Neural progenitor cell (in vitro differentiated cells): ENCODE measurements at regions not wholly inside any gene's neighbourhood (a gene's known extent, or its start where the extent isn't known, plus 50 kb on each side); places are given as distances from the start of the nearest gene placed in this dataset.

ENCODE experiments used
- CTCF ChIP-seq: fragments of 200-600 bp; sonication (generic); IDR thresholded peaks from 2 replicates; pipeline ENCODE4 v1.5.1; 2017; ENCODE audit warnings: antibody characterized with exemption, mild to moderate bottlenecking
- EZH2 ChIP-seq: fragments of 200-600 bp; sonication (generic); IDR thresholded peaks from 2 replicates; pipeline ENCODE4 v1.6.1; 2017; ENCODE audit warnings: antibody characterized with exemption, mild to moderate bottlenecking, moderate library complexity
- EZH2phosphoT487 ChIP-seq: fragments of 200-600 bp; sonication (generic); IDR thresholded peaks from 2 replicates; pipeline ENCODE4 v1.6.1; 2017; ENCODE audit warnings: antibody characterized with exemption

GRCh38 chr5:124401476-124402143 lies 344.8 kb downstream of the ZNF608 start:
- TF ChIP-seq CTCF (no peak), EZH2phosphoT487 (no peak), EZH2 (no peak)
